ENCODE measurements at regions not wholly inside any gene's neighbourhood (a gene's known extent, or its start where the extent isn't known, plus 50 kb on each side); places are given as distances from the start of the nearest gene placed in this dataset.

DNA sequence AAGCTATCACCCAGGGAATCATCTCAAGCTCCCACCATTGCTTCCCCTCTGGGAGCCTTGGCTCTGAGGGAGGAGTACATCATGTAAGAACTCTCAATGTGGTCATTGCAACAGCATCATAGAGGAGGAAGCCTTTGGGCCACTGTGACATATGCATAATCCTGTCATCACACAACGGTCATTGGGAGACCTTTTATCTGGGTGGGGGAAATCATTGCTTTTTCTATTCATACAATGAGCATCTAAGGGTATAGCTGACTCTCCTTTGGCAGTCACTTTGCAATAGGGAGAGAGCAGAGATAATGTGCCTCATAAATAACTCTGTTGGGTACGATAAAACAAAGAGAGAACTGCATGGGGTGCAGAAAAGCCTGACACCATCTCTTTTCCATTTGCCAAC lies 155.2 kb upstream of the KCNIP4 start:
- no peak for TF ChIP-seq CTCF (IDR thresholded peaks at IDR 0.05; ENCODE audit: insufficient read depth, low read depth, low read length)
- H3K4me3 ChIP-seq (ENCODE audit: low read depth, low read length): no peak overlapping the region
- DNase-seq (ENCODE audit: low read depth): no peak

GRCh38 chr4:22099896-22100295 lies 151.3 kb upstream of the KCNIP4 start:
- TF ChIP-seq CTCF (IDR thresholded peaks at IDR 0.05; ENCODE audit: insufficient read depth, low read depth, low read length): no peak
- peak; percentile 36 for DNase-seq (ENCODE audit: low read depth)
- no peak overlapping the region for H3K4me3 ChIP-seq (ENCODE audit: low read depth, low read length)

GRCh38 chr4:22097596-22097995 lies 149.0 kb upstream of the KCNIP4 start:
- TF ChIP-seq CTCF (IDR thresholded peaks at IDR 0.05; ENCODE audit: insufficient read depth, low read depth, low read length): no peak
- DNase-seq (ENCODE audit: low read depth): no peak
- no peak overlapping the region for H3K4me3 ChIP-seq (ENCODE audit: low read depth, low read length)

GRCh38 chr4:22094217-22094616 lies 145.6 kb upstream of the KCNIP4 start:
- H3K4me3 ChIP-seq (ENCODE audit: low read depth, low read length): no peak overlapping the region
- no peak for TF ChIP-seq CTCF (IDR thresholded peaks at IDR 0.05; ENCODE audit: insufficient read depth, low read depth, low read length)
- DNase-seq (ENCODE audit: low read depth): no peak

DNA sequence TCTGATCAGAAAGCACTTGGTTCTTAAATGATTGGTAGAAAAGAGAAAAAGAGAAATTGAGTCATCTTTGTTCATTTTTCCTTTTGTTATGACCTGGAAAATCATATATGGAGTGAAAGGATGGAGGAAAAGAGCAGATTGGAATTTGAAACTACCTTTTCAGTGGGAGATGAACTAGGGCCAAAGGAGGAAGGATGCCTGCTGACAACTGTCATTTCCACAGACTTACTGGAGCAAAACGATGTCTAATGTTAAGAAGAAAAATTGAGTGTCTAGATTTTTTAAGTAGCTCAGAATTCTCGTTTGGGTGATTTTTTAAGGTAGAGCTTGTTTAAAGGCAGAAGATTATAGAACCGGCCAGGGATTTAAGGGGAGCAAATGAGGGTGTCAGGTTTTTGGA lies 144.6 kb upstream of the KCNIP4 start:
- no peak overlapping the region for H3K4me3 ChIP-seq (ENCODE audit: low read depth, low read length)
- no peak for TF ChIP-seq CTCF (IDR thresholded peaks at IDR 0.05; ENCODE audit: insufficient read depth, low read depth, low read length)
- no peak for DNase-seq (ENCODE audit: low read depth)

GRCh38 chr4:22091906-22092305 lies 143.3 kb upstream of the KCNIP4 start:
- DNase-seq (ENCODE audit: low read depth): no peak
- TF ChIP-seq CTCF (IDR thresholded peaks at IDR 0.05; ENCODE audit: insufficient read depth, low read depth, low read length): no peak
- H3K4me3 ChIP-seq (ENCODE audit: low read depth, low read length): no peak overlapping the region

DNA sequence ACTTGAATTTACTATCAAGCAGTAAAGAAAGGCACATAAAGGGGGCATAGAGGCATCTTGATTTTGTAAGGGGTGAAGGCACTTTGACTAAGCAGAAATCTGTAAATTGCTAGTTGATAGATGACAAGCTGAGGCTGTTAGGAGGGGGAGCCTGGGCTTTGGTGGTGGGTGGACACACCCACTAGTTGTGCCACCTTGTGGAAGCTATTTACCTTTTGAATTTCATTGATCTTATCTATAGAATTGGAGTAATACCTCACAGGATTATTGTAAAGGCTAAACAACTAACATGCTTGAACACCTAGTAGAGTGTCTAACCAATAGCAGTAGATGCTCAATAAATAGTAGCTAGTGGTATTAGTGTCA lies 142.8 kb upstream of the KCNIP4 start:
- DNase-seq (ENCODE audit: low read depth): no peak
- TF ChIP-seq CTCF (IDR thresholded peaks at IDR 0.05; ENCODE audit: insufficient read depth, low read depth, low read length): no peak
- H3K4me3 ChIP-seq (ENCODE audit: low read depth, low read length): no peak overlapping the region
